Parathyroid adenoma (tissue), 2 donors: ENCODE measurements at regions not wholly inside any gene's neighbourhood (a gene's known extent, or its start where the extent isn't known, plus 50 kb on each side); places are given as distances from the start of the nearest gene placed in this dataset.

Source experiments
- H2AFZ ChIP-seq: fragments of 300-600 bp; sonication (generic); one replicate; pipeline ENCODE4 v1.7.0; 2017; ENCODE audit warnings: antibody characterized with exemption, mild to moderate bottlenecking
- H3K27ac ChIP-seq: fragments of 300-600 bp; sonication (generic); one replicate; pipeline ENCODE4 v1.7.0; 2017
- H3K27me3 ChIP-seq: fragments of 300-600 bp; sonication (generic); one replicate; pipeline ENCODE4 v1.7.0; 2017; ENCODE audit warnings: low read length; ENCODE audit not compliant: control insufficient read depth, insufficient read depth
- H3K36me3 ChIP-seq: fragments of 300-600 bp; sonication (generic); one replicate; pipeline ENCODE4 v1.7.0; 2017; ENCODE audit warnings: low read length; ENCODE audit not compliant: control insufficient read depth, insufficient read depth
- H3K4me1 ChIP-seq: fragments of 300-600 bp; sonication (generic); one replicate; pipeline ENCODE4 v1.7.0; 2017; ENCODE audit warnings: control low read depth
- H3K4me2 ChIP-seq: fragments of 300-600 bp; sonication (generic); one replicate; pipeline ENCODE4 v1.7.0; 2017; ENCODE audit warnings: low read length
- H3K4me3 ChIP-seq: fragments of 300-600 bp; sonication (generic); one replicate; pipeline ENCODE4 v1.7.0; 2017; ENCODE audit warnings: low read depth, low read length
- H3K79me2 ChIP-seq: fragments of 300-600 bp; sonication (generic); one replicate; pipeline ENCODE4 v1.7.0; 2017; ENCODE audit warnings: control low read depth
- H3K9ac ChIP-seq: fragments of 300-600 bp; sonication (generic); one replicate; pipeline ENCODE4 v1.7.0; 2017; ENCODE audit warnings: mild to moderate bottlenecking
- H3K9me3 ChIP-seq: fragments of 300-600 bp; sonication (generic); one replicate; pipeline ENCODE4 v1.7.0; 2017; ENCODE audit warnings: low read length; ENCODE audit not compliant: control insufficient read depth
- TF ChIP-seq, protein P1 (sequence below): fragments of 300-600 bp; sonication (generic); IDR thresholded peaks from one replicate; pipeline ENCODE4 v1.7.0; 2017; ENCODE audit warnings: antibody characterized with exemption, mild to moderate bottlenecking
- donor health status: primary hyperparathyroidism.

DNA sequence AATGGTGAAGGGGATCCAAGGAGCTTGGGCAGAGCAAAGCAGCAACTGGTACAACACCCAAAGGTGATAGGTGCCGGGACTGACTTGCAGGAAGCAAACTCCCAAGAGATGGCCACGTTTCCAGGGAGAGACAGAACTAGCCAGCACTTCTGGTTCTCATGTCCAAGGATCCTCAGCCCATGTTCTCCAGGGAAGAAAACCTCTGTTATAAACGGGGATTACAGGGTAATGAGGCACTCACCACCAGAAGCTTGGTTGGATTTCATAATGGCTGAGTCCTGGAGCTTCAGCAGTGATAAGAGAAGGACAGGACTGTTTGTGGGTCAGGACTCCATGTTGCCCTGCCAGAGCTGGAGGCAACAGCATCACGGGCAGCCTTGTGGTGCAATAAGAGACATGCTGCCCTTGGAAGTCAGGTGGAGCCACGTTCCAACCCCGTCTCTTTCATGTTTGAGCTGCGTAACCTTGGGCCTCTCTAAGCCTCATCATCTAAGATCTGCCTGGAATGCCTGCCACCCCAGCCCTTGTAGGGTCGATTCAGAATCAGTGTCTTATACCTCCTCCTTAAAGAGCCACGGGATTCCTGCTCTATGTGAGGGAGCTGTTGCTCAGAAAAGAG, 181.0 kb downstream of the ABHD5 start:
- Histone ChIP-seq H3K36me3 (no peaks in the 10 kb centered on the region), H3K9ac (no peak overlapping the region), H3K79me2 (no peaks in the 10 kb centered on the region), H3K4me3 (no peak overlapping the region), H3K4me2 (no peak overlapping the region), H2AFZ (no peak overlapping the region), H3K27ac (no peak overlapping the region), H3K9me3 (no peaks in the 10 kb centered on the region), H3K4me1 (no peaks in the 10 kb centered on the region), H3K27me3 (no peaks in the 10 kb centered on the region)
- TF ChIP-seq, protein P1, sequence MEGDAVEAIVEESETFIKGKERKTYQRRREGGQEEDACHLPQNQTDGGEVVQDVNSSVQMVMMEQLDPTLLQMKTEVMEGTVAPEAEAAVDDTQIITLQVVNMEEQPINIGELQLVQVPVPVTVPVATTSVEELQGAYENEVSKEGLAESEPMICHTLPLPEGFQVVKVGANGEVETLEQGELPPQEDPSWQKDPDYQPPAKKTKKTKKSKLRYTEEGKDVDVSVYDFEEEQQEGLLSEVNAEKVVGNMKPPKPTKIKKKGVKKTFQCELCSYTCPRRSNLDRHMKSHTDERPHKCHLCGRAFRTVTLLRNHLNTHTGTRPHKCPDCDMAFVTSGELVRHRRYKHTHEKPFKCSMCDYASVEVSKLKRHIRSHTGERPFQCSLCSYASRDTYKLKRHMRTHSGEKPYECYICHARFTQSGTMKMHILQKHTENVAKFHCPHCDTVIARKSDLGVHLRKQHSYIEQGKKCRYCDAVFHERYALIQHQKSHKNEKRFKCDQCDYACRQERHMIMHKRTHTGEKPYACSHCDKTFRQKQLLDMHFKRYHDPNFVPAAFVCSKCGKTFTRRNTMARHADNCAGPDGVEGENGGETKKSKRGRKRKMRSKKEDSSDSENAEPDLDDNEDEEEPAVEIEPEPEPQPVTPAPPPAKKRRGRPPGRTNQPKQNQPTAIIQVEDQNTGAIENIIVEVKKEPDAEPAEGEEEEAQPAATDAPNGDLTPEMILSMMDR, result no peak

DNA sequence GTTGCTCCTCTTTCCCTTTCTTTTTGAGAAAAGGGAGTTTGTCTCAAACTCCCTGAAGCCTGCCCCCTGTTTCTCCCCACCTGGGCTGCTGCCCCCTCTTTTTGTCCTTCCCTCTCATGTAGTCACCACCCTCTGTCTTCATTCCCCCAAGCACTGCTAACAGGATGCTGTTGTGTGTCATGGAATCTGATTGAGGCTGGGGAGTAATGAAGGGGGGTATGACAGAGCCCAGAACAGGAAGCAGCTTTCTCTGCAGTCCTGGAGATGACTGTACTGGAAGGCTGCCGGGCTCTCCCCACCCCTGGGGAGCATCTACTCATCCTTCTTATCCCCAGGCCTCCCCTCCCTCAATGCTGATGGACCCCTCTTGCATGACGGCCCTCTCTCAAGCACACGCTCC, 181.6 kb downstream of the ABHD5 start:
- H3K79me2 ChIP-seq, result no peaks in the 10 kb centered on the region

GRCh38 chr3:43872901-43873300, 182.2 kb downstream of the ABHD5 start:
- H3K4me1 ChIP-seq, result no peaks in the 10 kb centered on the region
- peak overlapping the region; percentile 53 for H2AFZ ChIP-seq
- no peak overlapping the region for H3K9ac ChIP-seq
- H3K79me2 ChIP-seq, result no peaks in the 10 kb centered on the region
- no peak overlapping the region for H3K27ac ChIP-seq
- TF ChIP-seq, protein P1, result no peak
- no peaks in the 10 kb centered on the region for H3K27me3 ChIP-seq
- no peak overlapping the region for H3K4me2 ChIP-seq
- no peaks in the 10 kb centered on the region for H3K9me3 ChIP-seq
- H3K36me3 ChIP-seq, result no peaks in the 10 kb centered on the region
- H3K4me3 ChIP-seq, result no peak overlapping the region

More for the DNA sequence above, 181.6 kb downstream of the ABHD5 start:
- no peak overlapping the region for H3K9ac ChIP-seq
- no peaks in the 10 kb centered on the region for H3K36me3 ChIP-seq
- TF ChIP-seq, protein P1, result no peak
- H3K4me1 ChIP-seq, result no peaks in the 10 kb centered on the region
- no peak overlapping the region for H3K4me2 ChIP-seq
- H3K9me3 ChIP-seq, result no peaks in the 10 kb centered on the region
- H3K27ac ChIP-seq, result no peak overlapping the region
- no peaks in the 10 kb centered on the region for H3K27me3 ChIP-seq
- H3K4me3 ChIP-seq, result no peak overlapping the region
- H2AFZ ChIP-seq, result no peak overlapping the region

- Histone ChIP-seq H2AFZ (no peak overlapping the region), H3K4me1 (no peaks in the 10 kb centered on the region), H3K27me3 (no peaks in the 10 kb centered on the region), H3K4me2 (no peak overlapping the region), H3K4me3 (no peak overlapping the region), H3K9ac (no peak overlapping the region), H3K27ac (no peak overlapping the region), H3K36me3 (no peaks in the 10 kb centered on the region), H3K9me3 (no peaks in the 10 kb centered on the region), H3K79me2 (no peaks in the 10 kb centered on the region)
- TF ChIP-seq, protein P1, result no peak
These were observed 183.0 kb downstream of the ABHD5 start for GRCh38 chr3:43873723-43874122.

DNA sequence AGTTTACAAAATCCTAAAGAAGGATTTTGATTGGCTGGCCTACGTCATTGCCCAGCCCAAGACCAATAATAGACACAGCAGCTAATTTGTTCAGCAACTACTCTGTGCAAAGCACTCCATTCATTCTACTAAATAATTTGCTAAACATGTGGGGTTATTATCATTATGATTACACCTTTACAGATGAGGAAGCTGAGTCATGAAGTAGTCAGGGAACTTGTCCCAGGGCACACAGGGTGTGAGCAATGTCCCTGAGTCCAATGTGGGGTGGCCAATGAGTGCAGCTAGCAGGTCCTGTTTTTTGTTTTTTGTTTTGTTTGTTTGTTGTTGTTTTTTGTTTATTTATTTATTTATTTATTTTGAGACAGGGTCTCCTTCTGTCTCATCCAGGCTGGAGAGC, 183.6 kb downstream of the ABHD5 start:
- no peak overlapping the region for H3K4me3 ChIP-seq
- H3K27me3 ChIP-seq, result no peaks in the 10 kb centered on the region
- no peaks in the 10 kb centered on the region for H3K36me3 ChIP-seq
- H3K79me2 ChIP-seq, result no peaks in the 10 kb centered on the region
- no peak overlapping the region for H3K9ac ChIP-seq
- no peaks in the 10 kb centered on the region for H3K4me1 ChIP-seq
- no peaks in the 10 kb centered on the region for H3K9me3 ChIP-seq
- no peak overlapping the region for H3K4me2 ChIP-seq
- TF ChIP-seq, protein P1, result no peak
- H2AFZ ChIP-seq, result no peak overlapping the region
- H3K27ac ChIP-seq, result no peak overlapping the region
